ENCODE measurements at regions not wholly inside any gene's neighbourhood (a gene's known extent, or its start where the extent isn't known, plus 50 kb on each side); places are given as distances from the start of the nearest gene placed in this dataset.

- H3K4me3 ChIP-seq (ENCODE audit: insufficient read length, low read depth) = no peak overlapping the region
- no peaks in the 10 kb centered on the region for H3K27me3 ChIP-seq (ENCODE audit: insufficient read depth, insufficient read length)
- H3K4me1 ChIP-seq (ENCODE audit: insufficient read depth, insufficient read length) = no peaks in the 10 kb centered on the region
- no peaks in the 10 kb centered on the region for H3K36me3 ChIP-seq (ENCODE audit: insufficient read depth, insufficient read length, low read length)
- H3K9ac ChIP-seq (ENCODE audit: insufficient read length, low read depth) = no peak overlapping the region
- TF ChIP-seq YY1 (IDR thresholded peaks at IDR 0.05; ENCODE audit: insufficient read depth, insufficient read length) = no peak
- TF ChIP-seq SUZ12 (IDR thresholded peaks at IDR 0.05; ENCODE audit: extremely low read depth, insufficient read depth, insufficient read length) = no peak
- TF ChIP-seq ZNF274 (IDR thresholded peaks at IDR 0.05; ENCODE audit: low read depth, low read length) = no peak
- H3K9me3 ChIP-seq (ENCODE audit: insufficient read depth, low read length) = peaks cover 40% of the 10 kb centered on the region
- DNase-seq (ENCODE audit: low read depth, low spot score) = no peak
Observed at GRCh38 chr1:229786974-229787610, 161.0 kb downstream of the URB2 start.

DNA sequence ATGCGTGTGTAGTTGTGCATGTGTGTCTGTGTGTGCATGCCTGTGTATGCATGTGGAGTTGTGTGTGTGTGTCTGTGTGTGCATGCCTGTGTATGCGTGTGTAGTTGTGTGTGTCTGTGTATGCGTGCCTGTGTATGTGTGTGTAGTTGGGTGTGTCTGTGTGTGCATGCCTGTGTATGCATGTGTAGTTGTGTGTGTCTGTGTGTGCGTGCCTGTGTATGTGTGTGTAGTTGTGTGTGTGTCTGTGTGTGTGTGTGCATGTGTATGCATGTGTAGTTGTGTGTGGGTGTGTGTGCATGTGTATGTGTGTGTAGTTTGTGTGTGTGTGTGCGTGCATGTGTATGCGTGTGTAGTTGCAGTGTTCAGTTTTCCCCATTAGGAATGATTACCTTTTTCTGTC lies 162.0 kb downstream of the URB2 start:
- Histone ChIP-seq H3K27me3 (ENCODE audit: insufficient read depth, insufficient read length) (no peaks in the 10 kb centered on the region), H3K9me3 (ENCODE audit: insufficient read depth, low read length) (peaks cover 40% of the 10 kb centered on the region), H3K9ac (ENCODE audit: insufficient read length, low read depth) (no peak overlapping the region), H3K36me3 (ENCODE audit: insufficient read depth, insufficient read length, low read length) (no peaks in the 10 kb centered on the region), H3K4me3 (ENCODE audit: insufficient read length, low read depth) (no peak overlapping the region), H3K4me1 (ENCODE audit: insufficient read depth, insufficient read length) (no peaks in the 10 kb centered on the region)
- DNase-seq (ENCODE audit: low read depth, low spot score) = no peak
- no peak for TF ChIP-seq ZNF274 (IDR thresholded peaks at IDR 0.05; ENCODE audit: low read depth, low read length)
- TF ChIP-seq SUZ12 (IDR thresholded peaks at IDR 0.05; ENCODE audit: extremely low read depth, insufficient read depth, insufficient read length) = no peak
- TF ChIP-seq YY1 (IDR thresholded peaks at IDR 0.05; ENCODE audit: insufficient read depth, insufficient read length) = no peak

GRCh38 chr1:229792012-229792975 lies 166.2 kb downstream of the URB2 start:
- TF ChIP-seq SUZ12 (IDR thresholded peaks at IDR 0.05; ENCODE audit: extremely low read depth, insufficient read depth, insufficient read length) = no peak
- no peak for TF ChIP-seq YY1 (IDR thresholded peaks at IDR 0.05; ENCODE audit: insufficient read depth, insufficient read length)
- no peak for TF ChIP-seq ZNF274 (IDR thresholded peaks at IDR 0.05; ENCODE audit: low read depth, low read length)
- Histone ChIP-seq H3K4me3 (ENCODE audit: insufficient read length, low read depth) (no peak overlapping the region), H3K4me1 (ENCODE audit: insufficient read depth, insufficient read length) (no peaks in the 10 kb centered on the region), H3K27me3 (ENCODE audit: insufficient read depth, insufficient read length) (no peaks in the 10 kb centered on the region), H3K9ac (ENCODE audit: insufficient read length, low read depth) (no peak overlapping the region), H3K9me3 (ENCODE audit: insufficient read depth, low read length) (peaks cover 21% of the 10 kb centered on the region), H3K36me3 (ENCODE audit: insufficient read depth, insufficient read length, low read length) (no peaks in the 10 kb centered on the region)
- DNase-seq (ENCODE audit: low read depth, low spot score) = no peak

DNA sequence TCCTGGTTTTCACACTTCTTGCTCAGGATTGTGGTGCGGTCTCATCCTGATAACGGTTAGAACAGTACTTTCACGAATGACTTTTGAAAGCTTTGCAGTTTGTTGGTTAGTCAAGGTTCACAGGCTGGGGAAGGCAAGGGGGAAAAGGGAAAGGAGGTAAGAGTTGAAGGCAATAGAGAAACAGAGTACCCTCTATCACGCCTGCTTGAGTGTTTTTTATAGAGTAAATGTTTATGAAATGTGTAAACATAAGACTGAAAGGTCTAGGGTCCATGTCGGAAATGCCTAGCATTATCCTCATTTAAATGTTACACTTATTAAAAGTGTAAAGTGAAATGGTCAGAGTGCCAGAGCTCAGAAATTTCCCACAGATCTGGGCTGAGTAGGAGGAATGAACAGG lies 167.4 kb downstream of the URB2 start:
- H3K9ac ChIP-seq (ENCODE audit: insufficient read length, low read depth) = no peak overlapping the region
- TF ChIP-seq YY1 (IDR thresholded peaks at IDR 0.05; ENCODE audit: insufficient read depth, insufficient read length) = no peak
- no peaks in the 10 kb centered on the region for H3K4me1 ChIP-seq (ENCODE audit: insufficient read depth, insufficient read length)
- DNase-seq (ENCODE audit: low read depth, low spot score) = no peak
- H3K36me3 ChIP-seq (ENCODE audit: insufficient read depth, insufficient read length, low read length) = no peaks in the 10 kb centered on the region
- no peaks in the 10 kb centered on the region for H3K27me3 ChIP-seq (ENCODE audit: insufficient read depth, insufficient read length)
- H3K9me3 ChIP-seq (ENCODE audit: insufficient read depth, low read length) = peaks cover 11% of the 10 kb centered on the region; the same call in 1 of the 2 replicates
- no peak overlapping the region for H3K4me3 ChIP-seq (ENCODE audit: insufficient read length, low read depth)

DNA sequence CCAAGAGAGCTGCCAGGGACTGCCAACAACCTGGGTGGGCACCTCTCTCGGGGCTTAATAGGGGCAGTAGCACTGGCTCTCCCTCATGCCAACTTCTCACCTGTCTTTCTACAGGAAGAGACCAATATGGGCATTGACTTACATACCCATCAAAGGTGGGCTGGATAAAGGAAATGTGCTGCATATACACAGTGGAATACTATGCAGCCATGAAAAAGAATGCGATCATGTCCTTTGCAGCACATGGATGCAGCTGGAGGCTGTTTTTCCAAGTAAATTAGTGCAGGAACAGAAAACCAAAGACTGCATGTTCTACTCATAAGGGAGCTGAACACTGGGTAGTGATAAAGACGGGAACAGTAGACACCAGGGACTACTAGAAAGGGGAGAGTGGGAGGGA lies 172.5 kb downstream of the URB2 start:
- Histone ChIP-seq H3K4me1 (ENCODE audit: insufficient read depth, insufficient read length) (no peaks in the 10 kb centered on the region), H3K27me3 (ENCODE audit: insufficient read depth, insufficient read length) (no peaks in the 10 kb centered on the region), H3K4me3 (ENCODE audit: insufficient read length, low read depth) (no peak overlapping the region), H3K9me3 (ENCODE audit: insufficient read depth, low read length) (peaks cover 4% of the 10 kb centered on the region; the same call in 1 of the 2 replicates), H3K9ac (ENCODE audit: insufficient read length, low read depth) (no peak overlapping the region), H3K36me3 (ENCODE audit: insufficient read depth, insufficient read length, low read length) (no peaks in the 10 kb centered on the region)
- TF ChIP-seq SUZ12 (IDR thresholded peaks at IDR 0.05; ENCODE audit: extremely low read depth, insufficient read depth, insufficient read length) = no peak
- TF ChIP-seq YY1 (IDR thresholded peaks at IDR 0.05; ENCODE audit: insufficient read depth, insufficient read length) = no peak
- TF ChIP-seq ZNF274 (IDR thresholded peaks at IDR 0.05; ENCODE audit: low read depth, low read length) = no peak
- no peak for DNase-seq (ENCODE audit: low read depth, low spot score)

DNA sequence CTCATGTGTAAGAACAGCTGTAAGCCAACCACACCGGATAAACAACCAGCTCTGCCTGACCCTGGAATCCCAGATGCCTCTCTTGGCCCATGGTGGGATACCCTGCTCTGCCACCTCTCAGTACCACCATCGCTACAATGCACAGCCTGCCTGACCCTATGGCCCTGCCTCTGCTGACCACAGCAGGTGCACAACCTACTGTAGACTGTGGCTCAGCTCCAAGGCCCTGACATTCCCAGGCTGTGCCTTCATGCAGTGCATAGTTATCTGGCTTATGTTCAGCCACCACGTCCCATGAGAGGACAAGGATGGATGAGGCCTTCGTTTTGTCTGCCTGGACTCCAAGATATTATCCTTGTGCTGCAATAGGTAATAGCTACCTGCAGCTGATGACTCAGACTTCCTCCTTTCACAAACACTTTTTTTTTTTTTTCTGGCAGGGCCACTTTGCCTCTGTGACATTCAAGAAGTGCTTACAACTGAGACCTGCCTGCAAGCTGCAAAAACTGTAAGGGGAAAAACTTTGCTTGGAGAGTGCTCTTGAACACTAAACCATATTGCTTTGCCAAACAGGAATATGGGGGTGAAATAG lies 177.7 kb downstream of the URB2 start:
- no peak overlapping the region for H3K4me3 ChIP-seq (ENCODE audit: insufficient read length, low read depth)
- H3K9me3 ChIP-seq (ENCODE audit: insufficient read depth, low read length) = peaks cover 21% of the 10 kb centered on the region
- no peaks in the 10 kb centered on the region for H3K27me3 ChIP-seq (ENCODE audit: insufficient read depth, insufficient read length)
- H3K36me3 ChIP-seq (ENCODE audit: insufficient read depth, insufficient read length, low read length) = no peaks in the 10 kb centered on the region
- DNase-seq (ENCODE audit: low read depth, low spot score) = no peak
- H3K9ac ChIP-seq (ENCODE audit: insufficient read length, low read depth) = no peak overlapping the region
- TF ChIP-seq ZNF274 (IDR thresholded peaks at IDR 0.05; ENCODE audit: low read depth, low read length) (no peak), YY1 (IDR thresholded peaks at IDR 0.05; ENCODE audit: insufficient read depth, insufficient read length) (no peak), SUZ12 (IDR thresholded peaks at IDR 0.05; ENCODE audit: extremely low read depth, insufficient read depth, insufficient read length) (no peak)
- no peaks in the 10 kb centered on the region for H3K4me1 ChIP-seq (ENCODE audit: insufficient read depth, insufficient read length)

DNA sequence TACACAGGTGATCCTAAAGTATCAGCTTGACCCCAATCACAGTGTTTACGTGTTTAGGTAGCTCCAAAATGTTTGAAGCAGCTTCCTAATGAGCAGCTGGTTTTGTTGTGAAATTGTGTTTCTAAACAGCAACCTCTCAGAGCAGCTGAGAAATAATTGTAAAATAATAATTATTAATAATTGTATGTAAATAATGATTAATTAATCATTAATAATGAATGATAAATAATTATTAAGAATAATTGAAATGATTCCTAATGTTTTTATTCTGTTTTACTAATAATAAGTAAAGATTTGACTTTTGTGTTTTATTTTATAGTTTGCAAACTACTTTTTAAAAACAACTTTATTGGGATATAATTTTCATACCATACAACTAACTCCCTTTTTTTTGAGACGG lies 182.2 kb downstream of the URB2 start:
- TF ChIP-seq ZNF274 (IDR thresholded peaks at IDR 0.05; ENCODE audit: low read depth, low read length) = no peak
- TF ChIP-seq SUZ12 (IDR thresholded peaks at IDR 0.05; ENCODE audit: extremely low read depth, insufficient read depth, insufficient read length) = no peak
- no peak for TF ChIP-seq YY1 (IDR thresholded peaks at IDR 0.05; ENCODE audit: insufficient read depth, insufficient read length)
- Histone ChIP-seq H3K36me3 (ENCODE audit: insufficient read depth, insufficient read length, low read length) (no peaks in the 10 kb centered on the region), H3K9me3 (ENCODE audit: insufficient read depth, low read length) (peaks cover 34% of the 10 kb centered on the region), H3K9ac (ENCODE audit: insufficient read length, low read depth) (no peak overlapping the region), H3K4me1 (ENCODE audit: insufficient read depth, insufficient read length) (no peaks in the 10 kb centered on the region), H3K27me3 (ENCODE audit: insufficient read depth, insufficient read length) (no peaks in the 10 kb centered on the region), H3K4me3 (ENCODE audit: insufficient read length, low read depth) (no peak overlapping the region)
- DNase-seq (ENCODE audit: low read depth, low spot score) = no peak

Measured in NT2/D1 (cell line).